Breast epithelium (tissue), 3 donors: ENCODE measurements at regions not wholly inside any gene's neighbourhood (a gene's known extent, or its start where the extent isn't known, plus 50 kb on each side); places are given as distances from the start of the nearest gene placed in this dataset.

ENCODE experiments used
- POLR2A ChIP-seq: fragments of 450-650 bp; IDR thresholded peaks from one replicate; pipeline ENCODE4 v1.6.1; 2016; ENCODE audit warnings: antibody characterized with exemption, mild to moderate bottlenecking, moderate library complexity
- TF ChIP-seq, protein P1 (sequence below), 3 donors: fragments of 450-650 bp; IDR thresholded peaks; one replicate each; pipeline ENCODE4 v1.5.1; 2016 to 2017; ENCODE audit warnings: antibody characterized with exemption in 3 of 3, mild to moderate bottlenecking in 3 of 3, moderate library complexity in 3 of 3

DNA sequence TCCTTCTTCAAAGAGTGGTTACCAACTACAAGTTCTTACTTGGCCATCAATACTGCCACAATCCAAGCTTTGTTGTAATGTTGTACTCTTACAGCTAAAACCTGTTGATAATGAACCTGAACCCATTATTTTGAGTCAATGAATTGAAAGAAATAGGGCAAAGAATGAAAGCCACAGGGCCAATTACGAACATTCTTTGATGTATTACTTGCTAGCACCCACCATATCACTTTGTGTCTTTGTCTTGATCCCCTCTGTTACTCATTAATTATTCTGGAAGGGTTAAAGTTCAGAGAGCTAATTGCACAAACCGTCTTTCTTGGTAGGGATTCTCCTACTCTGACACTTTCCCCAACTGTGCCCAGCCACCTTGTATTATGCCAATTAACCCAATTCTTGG is 53.2 kb upstream of the TFEC start:
- no peak for TF ChIP-seq POLR2A
- TF ChIP-seq, protein P1, sequence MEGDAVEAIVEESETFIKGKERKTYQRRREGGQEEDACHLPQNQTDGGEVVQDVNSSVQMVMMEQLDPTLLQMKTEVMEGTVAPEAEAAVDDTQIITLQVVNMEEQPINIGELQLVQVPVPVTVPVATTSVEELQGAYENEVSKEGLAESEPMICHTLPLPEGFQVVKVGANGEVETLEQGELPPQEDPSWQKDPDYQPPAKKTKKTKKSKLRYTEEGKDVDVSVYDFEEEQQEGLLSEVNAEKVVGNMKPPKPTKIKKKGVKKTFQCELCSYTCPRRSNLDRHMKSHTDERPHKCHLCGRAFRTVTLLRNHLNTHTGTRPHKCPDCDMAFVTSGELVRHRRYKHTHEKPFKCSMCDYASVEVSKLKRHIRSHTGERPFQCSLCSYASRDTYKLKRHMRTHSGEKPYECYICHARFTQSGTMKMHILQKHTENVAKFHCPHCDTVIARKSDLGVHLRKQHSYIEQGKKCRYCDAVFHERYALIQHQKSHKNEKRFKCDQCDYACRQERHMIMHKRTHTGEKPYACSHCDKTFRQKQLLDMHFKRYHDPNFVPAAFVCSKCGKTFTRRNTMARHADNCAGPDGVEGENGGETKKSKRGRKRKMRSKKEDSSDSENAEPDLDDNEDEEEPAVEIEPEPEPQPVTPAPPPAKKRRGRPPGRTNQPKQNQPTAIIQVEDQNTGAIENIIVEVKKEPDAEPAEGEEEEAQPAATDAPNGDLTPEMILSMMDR (IDR thresholded peaks at IDR 0.05), result no peak
